WTC11 (cell line): ENCODE measurements at regions not wholly inside any gene's neighbourhood (a gene's known extent, or its start where the extent isn't known, plus 50 kb on each side); places are given as distances from the start of the nearest gene placed in this dataset.
A peak's percentile ranks its signal among the peaks of the same experiment; 100 is the strongest.

Experiments
- ATAC-seq: fragments of 200-7000 bp; cut with Tn5 transposase; 2 replicates; pipeline ENCODE4 v1.10.0; 2021; ENCODE audit warnings: mild to moderate bottlenecking, moderate library complexity
- CTCF ChIA-PET: fragments of 300-600 bp; sonication (Branson Sonifier 250); formaldehyde crosslinking; loops from one replicate; lab custom pipeline; 2021; ENCODE audit warnings: antibody characterized with exemption; lab: Charles Lee
- POLR2A ChIA-PET: fragments of 350-600 bp; sonication (Branson Sonifier 250); formaldehyde crosslinking; loops from one replicate; lab custom pipeline; 2021; ENCODE audit warnings: antibody characterized with exemption; lab: Charles Lee
- DNase-seq: peaks from one replicate; pipeline ENCODE4 v3.0.0; 2021; ENCODE audit warnings: low spot score
- H3K27ac Mint-ChIP-seq: 2 replicates; pipeline ENCODE4 v1.8.0; 2021; ENCODE audit warnings: mixed read lengths
- H3K27me3 Mint-ChIP-seq: 2 replicates; pipeline ENCODE4 v1.8.0; 2021; ENCODE audit warnings: low read depth, mild to moderate bottlenecking, moderate library complexity, mixed read lengths
- H3K36me3 Mint-ChIP-seq: 2 replicates; pipeline ENCODE4 v1.8.0; 2021; ENCODE audit warnings: mixed read lengths
- H3K4me1 Mint-ChIP-seq: 2 replicates; pipeline ENCODE4 v1.8.0; 2022; ENCODE audit warnings: mixed read lengths
- H3K4me3 Mint-ChIP-seq: 2 replicates; pipeline ENCODE4 v1.8.0; 2021; ENCODE audit warnings: mild to moderate bottlenecking, moderate library complexity, mixed read lengths
- H3K9me3 Mint-ChIP-seq: 2 replicates; pipeline ENCODE4 v1.8.0; 2021; ENCODE audit warnings: mixed read lengths
- AR ChIP-seq: fragments of 250-450 bp; sonication (Bioruptor Pico); IDR thresholded peaks from 2 replicates; pipeline ENCODE4 v1.9.0; 2021; ENCODE audit warnings: mild to moderate bottlenecking
- E2F5 ChIP-seq: sonication (generic); formaldehyde crosslinking; IDR thresholded peaks from 2 replicates; pipeline ENCODE4 v1.8.1; 2022; ENCODE audit warnings: mild to moderate bottlenecking, moderate library complexity, missing genetic modification reagents
- ELF4 ChIP-seq: sonication (generic); formaldehyde crosslinking; IDR thresholded peaks from 2 replicates; pipeline ENCODE4 v1.8.1; 2022; ENCODE audit warnings: low read depth, mild to moderate bottlenecking, moderate library complexity, missing genetic modification reagents
- EMX1 ChIP-seq: fragments of 250-450 bp; sonication (Bioruptor Pico); IDR thresholded peaks from 2 replicates; pipeline ENCODE4 v1.8.0; 2021; ENCODE audit warnings: mild to moderate bottlenecking
- FOXP1 ChIP-seq: sonication (generic); formaldehyde crosslinking; IDR thresholded peaks from 2 replicates; pipeline ENCODE4 v1.8.0; 2022; ENCODE audit warnings: missing genetic modification reagents, mild to moderate bottlenecking, moderate library complexity, borderline replicate concordance
- JAZF1 ChIP-seq: fragments of 250-450 bp; sonication (Bioruptor Pico); IDR thresholded peaks from 2 replicates; pipeline ENCODE4 v1.9.0; 2021; ENCODE audit warnings: moderate library complexity, mild to moderate bottlenecking, inconsistent platforms
- MYBL2 ChIP-seq: sonication (generic); formaldehyde crosslinking; IDR thresholded peaks from 2 replicates; pipeline ENCODE4 v1.8.1; 2023; ENCODE audit warnings: mild to moderate bottlenecking, moderate library complexity, missing genetic modification reagents
- NFATC4 ChIP-seq: fragments of 250-450 bp; sonication (Bioruptor Pico); IDR thresholded peaks from 2 replicates; pipeline ENCODE4 v1.9.0; 2021; ENCODE audit warnings: mild to moderate bottlenecking
- NFE2L1 ChIP-seq: sonication (generic); formaldehyde crosslinking; IDR thresholded peaks from 2 replicates; pipeline ENCODE4 v1.8.1; 2023; ENCODE audit warnings: missing genetic modification reagents
- NR1H2 ChIP-seq: sonication (generic); formaldehyde crosslinking; IDR thresholded peaks from 2 replicates; pipeline ENCODE4 v1.9.0; 2021; ENCODE audit warnings: mild to moderate bottlenecking, moderate library complexity, missing genetic modification reagents
- NR3C1 ChIP-seq: sonication (generic); formaldehyde crosslinking; conservative IDR thresholded peaks from 2 replicates; pipeline ENCODE4 v1.8.1; 2023; ENCODE audit warnings: low read depth, mild to moderate bottlenecking, missing genetic modification reagents
- SOX15 ChIP-seq: fragments of 250-450 bp; sonication (Bioruptor Pico); IDR thresholded peaks from 2 replicates; pipeline ENCODE4 v1.9.0; 2021; ENCODE audit warnings: mild to moderate bottlenecking
- TP53 ChIP-seq: sonication (generic); formaldehyde crosslinking; IDR thresholded peaks from 2 replicates; pipeline ENCODE4 v1.8.1; 2023; ENCODE audit warnings: mild to moderate bottlenecking, missing genetic modification reagents
- ZNF121 ChIP-seq: sonication (generic); formaldehyde crosslinking; IDR thresholded peaks from 2 replicates; pipeline ENCODE4 v1.8.0; 2023; ENCODE audit warnings: missing genetic modification reagents
- ZNF232 ChIP-seq: sonication (generic); formaldehyde crosslinking; IDR thresholded peaks from 2 replicates; pipeline ENCODE4 v1.8.0; 2022; ENCODE audit warnings: mild to moderate bottlenecking, missing genetic modification reagents
- ZNF263 ChIP-seq: sonication (generic); formaldehyde crosslinking; IDR thresholded peaks from 2 replicates; pipeline ENCODE4 v1.8.1; 2022; ENCODE audit warnings: low read depth, mild to moderate bottlenecking, moderate library complexity, missing genetic modification reagents
- ZNF281 ChIP-seq: sonication (generic); formaldehyde crosslinking; IDR thresholded peaks from 2 replicates; pipeline ENCODE4 v1.8.0; 2023; ENCODE audit warnings: mild to moderate bottlenecking, missing genetic modification reagents
- ZNF423 ChIP-seq: fragments of 250-450 bp; sonication (Bioruptor Pico); IDR thresholded peaks from 2 replicates; pipeline ENCODE4 v2.1.2; 2022; ENCODE audit warnings: mild to moderate bottlenecking, moderate library complexity
- ZNF512 ChIP-seq: sonication (generic); formaldehyde crosslinking; IDR thresholded peaks from 2 replicates; pipeline ENCODE4 v1.8.1; 2022; ENCODE audit warnings: missing genetic modification reagents, borderline replicate concordance
- TF ChIP-seq, protein P1 (sequence below): sonication (generic); formaldehyde crosslinking; IDR thresholded peaks from 2 replicates; pipeline ENCODE4 v1.8.1; 2022; ENCODE audit warnings: low read depth, missing genetic modification reagents, borderline replicate concordance
- TF ChIP-seq, protein P2 (sequence below): sonication (generic); formaldehyde crosslinking; conservative IDR thresholded peaks from 2 replicates; pipeline ENCODE4 v1.8.1; 2023; ENCODE audit warnings: mild to moderate bottlenecking, low read depth, missing genetic modification reagents, moderate library complexity
- TF ChIP-seq, protein P3 (sequence below): fragments of 250-450 bp; sonication (Bioruptor Pico); conservative IDR thresholded peaks from 2 replicates; pipeline ENCODE4 v1.9.0; 2021; ENCODE audit warnings: mild to moderate bottlenecking

GRCh38 chrX:95903975-95904374 is 780.7 kb upstream of the DIAPH2 start:
- no peaks in the 10 kb centered on the region for H3K36me3 Mint-ChIP-seq
- POLR2A ChIA-PET, result no interaction called here
- no peak for TF ChIP-seq E2F5 (CRISPR knock-in tag)
- no peak for TF ChIP-seq ZNF281 (CRISPR knock-in tag)
- TF ChIP-seq NR1H2 (CRISPR knock-in tag), result no peak
- TF ChIP-seq TP53, result no peak
- no peak for TF ChIP-seq AR (CRISPR knock-in tag)
- no peak for TF ChIP-seq SOX15 (CRISPR knock-in tag)
- ATAC-seq, result peak; percentile 34
- no peaks in the 10 kb centered on the region for H3K27me3 Mint-ChIP-seq
- no peak overlapping the region for H3K4me3 Mint-ChIP-seq
- H3K9me3 Mint-ChIP-seq, result 0 out of 2 replicates have a peak, but pooled peaks cover 3% of the 10 kb centered on the region
- no peak for DNase-seq
- CTCF ChIA-PET, result interaction anchor here (3.3 kb wide), 1 partner anchor 278 kb away, joined by 17 read pairs; no protein-coding TSS in a partner anchor
- H3K4me1 Mint-ChIP-seq, result peaks cover 14% of the 10 kb centered on the region
- H3K27ac Mint-ChIP-seq, result no peak overlapping the region

GRCh38 chrX:95907081-95907480 is 777.6 kb upstream of the DIAPH2 start:
- ChIA-PET POLR2A (no interaction called here), CTCF (interaction anchor here (1.4 kb wide), 1 partner anchor 275 kb away, joined by 4 read pairs; no protein-coding TSS in a partner anchor)
- no peaks in the 10 kb centered on the region; the same call in 1 of the 2 replicates for H3K27me3 Mint-ChIP-seq
- H3K9me3 Mint-ChIP-seq, result no peaks in the 10 kb centered on the region
- no peak overlapping the region for H3K27ac Mint-ChIP-seq
- peaks cover 15% of the 10 kb centered on the region for H3K4me1 Mint-ChIP-seq
- no peaks in the 10 kb centered on the region for H3K36me3 Mint-ChIP-seq
- DNase-seq, result no peak
- no peak for ATAC-seq
- H3K4me3 Mint-ChIP-seq, result no peak overlapping the region
- no peak for TF ChIP-seq ZNF512
- TF ChIP-seq ZNF263 (CRISPR knock-in tag), result no peak
- TF ChIP-seq ZNF121 (CRISPR knock-in tag), result no peak
- no peak for TF ChIP-seq ZNF423
- TF ChIP-seq ZNF232, result no peak
- TF ChIP-seq, protein P1, sequence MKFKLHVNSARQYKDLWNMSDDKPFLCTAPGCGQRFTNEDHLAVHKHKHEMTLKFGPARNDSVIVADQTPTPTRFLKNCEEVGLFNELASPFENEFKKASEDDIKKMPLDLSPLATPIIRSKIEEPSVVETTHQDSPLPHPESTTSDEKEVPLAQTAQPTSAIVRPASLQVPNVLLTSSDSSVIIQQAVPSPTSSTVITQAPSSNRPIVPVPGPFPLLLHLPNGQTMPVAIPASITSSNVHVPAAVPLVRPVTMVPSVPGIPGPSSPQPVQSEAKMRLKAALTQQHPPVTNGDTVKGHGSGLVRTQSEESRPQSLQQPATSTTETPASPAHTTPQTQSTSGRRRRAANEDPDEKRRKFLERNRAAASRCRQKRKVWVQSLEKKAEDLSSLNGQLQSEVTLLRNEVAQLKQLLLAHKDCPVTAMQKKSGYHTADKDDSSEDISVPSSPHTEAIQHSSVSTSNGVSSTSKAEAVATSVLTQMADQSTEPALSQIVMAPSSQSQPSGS (CRISPR knock-in tag), result no peak
- no peak for TF ChIP-seq MYBL2
- TF ChIP-seq, protein P2, sequence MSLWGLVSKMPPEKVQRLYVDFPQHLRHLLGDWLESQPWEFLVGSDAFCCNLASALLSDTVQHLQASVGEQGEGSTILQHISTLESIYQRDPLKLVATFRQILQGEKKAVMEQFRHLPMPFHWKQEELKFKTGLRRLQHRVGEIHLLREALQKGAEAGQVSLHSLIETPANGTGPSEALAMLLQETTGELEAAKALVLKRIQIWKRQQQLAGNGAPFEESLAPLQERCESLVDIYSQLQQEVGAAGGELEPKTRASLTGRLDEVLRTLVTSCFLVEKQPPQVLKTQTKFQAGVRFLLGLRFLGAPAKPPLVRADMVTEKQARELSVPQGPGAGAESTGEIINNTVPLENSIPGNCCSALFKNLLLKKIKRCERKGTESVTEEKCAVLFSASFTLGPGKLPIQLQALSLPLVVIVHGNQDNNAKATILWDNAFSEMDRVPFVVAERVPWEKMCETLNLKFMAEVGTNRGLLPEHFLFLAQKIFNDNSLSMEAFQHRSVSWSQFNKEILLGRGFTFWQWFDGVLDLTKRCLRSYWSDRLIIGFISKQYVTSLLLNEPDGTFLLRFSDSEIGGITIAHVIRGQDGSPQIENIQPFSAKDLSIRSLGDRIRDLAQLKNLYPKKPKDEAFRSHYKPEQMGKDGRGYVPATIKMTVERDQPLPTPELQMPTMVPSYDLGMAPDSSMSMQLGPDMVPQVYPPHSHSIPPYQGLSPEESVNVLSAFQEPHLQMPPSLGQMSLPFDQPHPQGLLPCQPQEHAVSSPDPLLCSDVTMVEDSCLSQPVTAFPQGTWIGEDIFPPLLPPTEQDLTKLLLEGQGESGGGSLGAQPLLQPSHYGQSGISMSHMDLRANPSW (CRISPR knock-in tag), result no peak
- no peak for TF ChIP-seq NR3C1
- TF ChIP-seq, protein P3, sequence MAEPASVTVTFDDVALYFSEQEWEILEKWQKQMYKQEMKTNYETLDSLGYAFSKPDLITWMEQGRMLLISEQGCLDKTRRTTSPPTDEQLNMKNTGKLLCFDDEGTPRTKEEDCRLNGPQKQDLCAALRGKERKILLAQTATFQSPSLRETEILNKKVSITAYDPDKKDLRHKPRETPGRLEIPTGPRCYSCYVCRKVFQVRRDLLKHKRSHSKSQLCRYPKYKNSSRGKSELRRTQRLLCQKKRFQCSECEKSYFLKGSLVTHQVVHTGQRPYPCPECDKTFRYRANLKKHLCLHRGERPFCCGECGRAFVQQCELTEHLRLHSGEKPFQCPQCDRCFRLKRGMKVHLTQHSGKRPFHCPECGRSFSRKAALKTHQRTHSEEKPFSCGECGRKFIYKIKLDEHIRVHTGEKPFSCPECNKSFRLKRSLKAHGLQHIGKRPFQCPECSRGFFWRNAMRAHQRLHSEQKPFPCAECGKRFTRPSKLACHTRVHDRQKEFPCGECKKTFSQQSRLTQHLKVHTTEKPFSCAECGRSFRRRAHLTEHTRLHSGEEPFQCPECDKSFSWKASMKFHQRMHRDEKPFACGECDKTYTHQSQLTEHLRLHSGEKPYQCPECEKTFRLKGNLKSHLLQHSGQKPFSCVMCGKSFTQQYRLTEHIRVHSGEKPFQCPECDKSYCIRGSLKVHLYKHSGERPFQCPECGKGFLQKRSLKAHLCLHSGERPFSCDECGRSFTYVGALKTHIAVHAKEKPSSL, result no peak
- no peak for TF ChIP-seq EMX1
- no peak for TF ChIP-seq ELF4 (CRISPR knock-in tag)
- no peak for TF ChIP-seq JAZF1 (CRISPR knock-in tag)
- TF ChIP-seq FOXP1 (CRISPR knock-in tag), result no peak
- TF ChIP-seq NFE2L1 (CRISPR knock-in tag), result no peak
- TF ChIP-seq NFATC4 (CRISPR knock-in tag), result no peak
